IPS-11a (cell line): ENCODE measurements at regions not wholly inside any gene's neighbourhood (a gene's known extent, or its start where the extent isn't known, plus 50 kb on each side); places are given as distances from the start of the nearest gene placed in this dataset.

Experiments used
- H3K4me3 ChIP-seq: one replicate; pipeline ENCODE4 v1.5.1; 2013; ENCODE audit warnings: low read depth, low read length, control low read depth

DNA sequence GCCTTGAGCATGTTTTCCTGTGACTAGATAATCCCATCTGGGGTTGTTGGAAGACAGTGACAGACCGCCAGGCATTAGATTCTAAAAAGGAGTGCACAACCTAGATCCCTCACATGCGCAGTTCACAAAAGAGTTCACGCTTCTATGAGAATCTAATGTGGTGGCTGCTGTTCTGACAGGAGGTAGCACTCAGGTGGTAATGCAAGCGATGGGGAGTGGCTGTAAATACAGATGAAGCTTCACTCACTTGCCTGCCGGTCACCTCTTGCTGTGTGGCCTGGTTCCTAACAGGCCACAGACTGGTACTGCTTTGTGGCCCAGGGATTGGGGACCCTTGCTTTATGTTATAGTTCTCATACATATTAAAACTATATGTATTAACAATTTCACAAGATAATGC, 81.9 kb upstream of the TMLHE start:
- H3K4me3 ChIP-seq = no peak overlapping the region

GRCh38 chrX:155682834-155683233, 70.1 kb upstream of the TMLHE start:
- H3K4me3 ChIP-seq = no peak overlapping the region

DNA sequence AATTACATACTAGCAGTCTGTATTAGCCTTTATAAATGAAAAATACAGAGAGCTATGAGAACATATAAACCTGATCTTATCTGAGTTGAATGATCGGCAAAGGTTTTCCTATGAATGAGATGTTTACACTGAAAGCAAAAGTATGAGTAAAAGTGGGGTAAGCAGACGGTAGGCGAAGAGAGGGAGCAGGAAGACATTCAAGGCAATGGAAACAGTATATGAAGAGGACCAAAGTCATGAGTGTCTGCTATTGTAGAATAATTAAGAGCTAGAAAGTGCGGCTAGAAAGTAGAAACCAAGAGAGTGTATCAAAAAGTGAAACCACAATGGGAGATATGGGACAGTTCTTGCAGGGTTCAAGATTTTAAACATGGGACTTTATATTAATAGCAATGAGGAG, 67.0 kb upstream of the TMLHE start:
- H3K4me3 ChIP-seq = no peak overlapping the region

- no peak overlapping the region for H3K4me3 ChIP-seq
These were observed 60.6 kb upstream of the TMLHE start for GRCh38 chrX:155673338-155673737.

- no peak overlapping the region for H3K4me3 ChIP-seq
These were observed 54.0 kb upstream of the TMLHE start for GRCh38 chrX:155666741-155667140.
